GM23338 (cell line): ENCODE measurements at regions not wholly inside any gene's neighbourhood (a gene's known extent, or its start where the extent isn't known, plus 50 kb on each side); places are given as distances from the start of the nearest gene placed in this dataset.

Experiments
- ATAC-seq: fragments of 200-7000 bp; cut with Tn5 transposase; 3 replicates; pipeline ENCODE4 v1.9.1; 2020
- DNase-seq: peaks from one replicate; pipeline ENCODE4 v3.0.0-alpha.2; 2015; ENCODE audit warnings: low spot score
- H2AFZ ChIP-seq: fragments of 200-600 bp; sonication (generic); 2 replicates; pipeline ENCODE4 v1.8.0; 2016; ENCODE audit warnings: antibody characterized with exemption, mild to moderate bottlenecking, moderate library complexity
- H3F3A ChIP-seq: fragments of 200-600 bp; sonication (generic); replicated peaks from 2 replicates; pipeline ENCODE4 v1.8.0; 2017; ENCODE audit warnings: antibody characterized with exemption, mixed run types, low read depth
- H3K27ac ChIP-seq: fragments of 200-600 bp; sonication (generic); 2 replicates; pipeline ENCODE4 v1.6.1; 2016; ENCODE audit warnings: low read depth
- H3K27me3 ChIP-seq: fragments of 200-600 bp; sonication (generic); 2 replicates; pipeline ENCODE4 v1.8.0; 2016; ENCODE audit warnings: mild to moderate bottlenecking, mixed run types, moderate library complexity; ENCODE audit not compliant: insufficient read depth
- H3K36me3 ChIP-seq: fragments of 200-600 bp; sonication (generic); 2 replicates; pipeline ENCODE4 v1.8.0; 2016; ENCODE audit warnings: mild to moderate bottlenecking; ENCODE audit not compliant: insufficient read depth
- H3K4me1 ChIP-seq: fragments of 200-600 bp; sonication (generic); 2 replicates; pipeline ENCODE4 v1.8.0; 2016; ENCODE audit warnings: mild to moderate bottlenecking, moderate library complexity; ENCODE audit not compliant: insufficient read depth
- H3K4me2 ChIP-seq: fragments of 200-600 bp; sonication (generic); 2 replicates; pipeline ENCODE4 v1.7.1; 2017; ENCODE audit warnings: mixed run types
- H3K4me3 ChIP-seq: fragments of 200-600 bp; sonication (generic); 2 replicates; pipeline ENCODE4 v1.6.1; 2016; ENCODE audit warnings: mixed run types
- H3K79me2 ChIP-seq: fragments of 200-600 bp; sonication (generic); replicated peaks from 2 replicates; pipeline ENCODE4 v1.8.0; 2017; ENCODE audit warnings: mild to moderate bottlenecking; ENCODE audit not compliant: insufficient read depth
- H3K9me2 ChIP-seq: fragments of 200-600 bp; sonication (generic); 2 replicates; pipeline ENCODE4 v1.8.0; 2017; ENCODE audit not compliant: insufficient read depth
- H4K20me1 ChIP-seq: fragments of 200-600 bp; sonication (generic); replicated peaks from 2 replicates; pipeline ENCODE4 v1.8.0; 2017; ENCODE audit warnings: mild to moderate bottlenecking; ENCODE audit not compliant: insufficient read depth
- H3K27ac Mint-ChIP-seq: 2 replicates; pipeline ENCODE4 v1.8.0; 2020; ENCODE audit warnings: inconsistent platforms, mild to moderate bottlenecking, moderate library complexity, mixed read lengths
- H3K27me3 Mint-ChIP-seq: 3 replicates; pipeline ENCODE4 v1.8.0; 2022; ENCODE audit warnings: low read depth, mild to moderate bottlenecking, moderate library complexity, mixed read lengths, inconsistent platforms; ENCODE audit not compliant: insufficient read depth, poor library complexity
- H3K36me3 Mint-ChIP-seq: 3 replicates; pipeline ENCODE4 v1.8.0; 2021; ENCODE audit warnings: low read depth, mild to moderate bottlenecking, inconsistent platforms, moderate library complexity, mixed read lengths
- H3K4me1 Mint-ChIP-seq: 3 replicates; pipeline ENCODE4 v1.8.0; 2020; ENCODE audit warnings: mild to moderate bottlenecking, inconsistent platforms, mixed read lengths
- H3K4me3 Mint-ChIP-seq: 3 replicates; pipeline ENCODE4 v1.8.0; 2021; ENCODE audit warnings: moderate library complexity, mild to moderate bottlenecking, inconsistent platforms, mixed read lengths
- H3K9me3 Mint-ChIP-seq: 3 replicates; pipeline ENCODE4 v1.8.0; 2020; ENCODE audit warnings: moderate library complexity, mild to moderate bottlenecking, inconsistent platforms, mixed read lengths
- CREB1 ChIP-seq: fragments of 250-450 bp; sonication (Bioruptor Pico); IDR thresholded peaks from 2 replicates; pipeline ENCODE4 v1.5.0; 2020; ENCODE audit warnings: low read depth, mild to moderate bottlenecking, moderate library complexity
- EZH2 ChIP-seq: fragments of 200-600 bp; sonication (generic); IDR thresholded peaks from one replicate; pipeline ENCODE4 v1.8.0; 2017; ENCODE audit warnings: antibody characterized with exemption, mild to moderate bottlenecking, low read depth; ENCODE audit not compliant: unreplicated experiment
- EZH2phosphoT487 ChIP-seq: fragments of 200-600 bp; sonication (generic); IDR thresholded peaks from one replicate; pipeline ENCODE4 v1.8.1; 2018; ENCODE audit warnings: antibody characterized with exemption; ENCODE audit not compliant: unreplicated experiment
- JUNB ChIP-seq: IDR thresholded peaks from one replicate; pipeline ENCODE4 v1.6.1; 2016; ENCODE audit warnings: antibody characterized with exemption; ENCODE audit not compliant: unreplicated experiment
- NANOG ChIP-seq: IDR thresholded peaks from 2 replicates; pipeline ENCODE4 v1.6.1; 2016; ENCODE audit warnings: antibody characterized with exemption, borderline replicate concordance
- STAT1 ChIP-seq: IDR thresholded peaks from one replicate; pipeline ENCODE4 v1.6.1; 2016; ENCODE audit warnings: antibody characterized with exemption; ENCODE audit not compliant: unreplicated experiment
- ZNF114 ChIP-seq: fragments of 250-450 bp; sonication (Bioruptor Pico); IDR thresholded peaks from 2 replicates; pipeline ENCODE4 v1.5.0; 2020; ENCODE audit warnings: mild to moderate bottlenecking, moderate library complexity
- ZNF331 ChIP-seq: fragments of 250-450 bp; sonication (Bioruptor Pico); IDR thresholded peaks from 2 replicates; pipeline ENCODE4 v1.5.0; 2020; ENCODE audit warnings: low read depth, mild to moderate bottlenecking, moderate library complexity
- TF ChIP-seq, protein P1 (sequence below), 2 experiments: fragments of 200-600 bp in 1 of 2; sonication (generic) in 1 of 2; conservative IDR thresholded peaks; 2 replicates each; pipeline versions ENCODE4 v1.5.1 to v1.6.1; 2016 to 2017; ENCODE audit warnings: antibody characterized with exemption in 2 of 2, low read depth in 2 of 2, mild to moderate bottlenecking in 2 of 2, moderate library complexity in 1 of 2
- TF ChIP-seq, protein P2 (sequence below): fragments of 250-450 bp; sonication (Bioruptor Pico); IDR thresholded peaks from 2 replicates; pipeline ENCODE4 v1.5.0; 2020; ENCODE audit warnings: mild to moderate bottlenecking, moderate library complexity
- TF ChIP-seq, protein P3 (sequence below): IDR thresholded peaks from 2 replicates; pipeline ENCODE4 v1.6.1; 2016; ENCODE audit warnings: antibody characterized with exemption

DNA sequence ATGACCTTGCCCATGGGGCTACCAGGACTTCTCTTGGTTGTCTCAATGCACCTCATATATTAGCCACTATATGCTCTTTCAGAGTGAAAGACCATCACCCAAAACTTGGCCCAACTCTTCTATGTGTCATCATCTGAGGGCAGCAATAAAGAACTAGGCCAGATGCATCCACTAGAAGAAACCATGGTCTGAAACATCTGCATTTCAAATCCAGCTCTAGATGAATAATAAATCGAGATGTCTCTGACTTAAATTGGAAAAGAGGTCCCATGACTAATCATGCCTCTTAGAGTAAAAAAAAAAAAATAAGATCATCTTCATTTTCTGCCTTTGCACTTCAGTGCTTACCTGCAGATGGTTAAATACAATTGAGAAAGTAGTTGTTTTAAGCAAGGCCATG is 397.6 kb upstream of the PITX2 start (continued):
- TF ChIP-seq, protein P1, sequence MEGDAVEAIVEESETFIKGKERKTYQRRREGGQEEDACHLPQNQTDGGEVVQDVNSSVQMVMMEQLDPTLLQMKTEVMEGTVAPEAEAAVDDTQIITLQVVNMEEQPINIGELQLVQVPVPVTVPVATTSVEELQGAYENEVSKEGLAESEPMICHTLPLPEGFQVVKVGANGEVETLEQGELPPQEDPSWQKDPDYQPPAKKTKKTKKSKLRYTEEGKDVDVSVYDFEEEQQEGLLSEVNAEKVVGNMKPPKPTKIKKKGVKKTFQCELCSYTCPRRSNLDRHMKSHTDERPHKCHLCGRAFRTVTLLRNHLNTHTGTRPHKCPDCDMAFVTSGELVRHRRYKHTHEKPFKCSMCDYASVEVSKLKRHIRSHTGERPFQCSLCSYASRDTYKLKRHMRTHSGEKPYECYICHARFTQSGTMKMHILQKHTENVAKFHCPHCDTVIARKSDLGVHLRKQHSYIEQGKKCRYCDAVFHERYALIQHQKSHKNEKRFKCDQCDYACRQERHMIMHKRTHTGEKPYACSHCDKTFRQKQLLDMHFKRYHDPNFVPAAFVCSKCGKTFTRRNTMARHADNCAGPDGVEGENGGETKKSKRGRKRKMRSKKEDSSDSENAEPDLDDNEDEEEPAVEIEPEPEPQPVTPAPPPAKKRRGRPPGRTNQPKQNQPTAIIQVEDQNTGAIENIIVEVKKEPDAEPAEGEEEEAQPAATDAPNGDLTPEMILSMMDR (conservative IDR thresholded peaks at IDR 0.05; ENCODE audit: low read depth in 2 of 2): no peak
- no peak for TF ChIP-seq ZNF114 (CRISPR knock-in tag)
- no peak for TF ChIP-seq JUNB
- TF ChIP-seq STAT1: no peak
- TF ChIP-seq, protein P2, sequence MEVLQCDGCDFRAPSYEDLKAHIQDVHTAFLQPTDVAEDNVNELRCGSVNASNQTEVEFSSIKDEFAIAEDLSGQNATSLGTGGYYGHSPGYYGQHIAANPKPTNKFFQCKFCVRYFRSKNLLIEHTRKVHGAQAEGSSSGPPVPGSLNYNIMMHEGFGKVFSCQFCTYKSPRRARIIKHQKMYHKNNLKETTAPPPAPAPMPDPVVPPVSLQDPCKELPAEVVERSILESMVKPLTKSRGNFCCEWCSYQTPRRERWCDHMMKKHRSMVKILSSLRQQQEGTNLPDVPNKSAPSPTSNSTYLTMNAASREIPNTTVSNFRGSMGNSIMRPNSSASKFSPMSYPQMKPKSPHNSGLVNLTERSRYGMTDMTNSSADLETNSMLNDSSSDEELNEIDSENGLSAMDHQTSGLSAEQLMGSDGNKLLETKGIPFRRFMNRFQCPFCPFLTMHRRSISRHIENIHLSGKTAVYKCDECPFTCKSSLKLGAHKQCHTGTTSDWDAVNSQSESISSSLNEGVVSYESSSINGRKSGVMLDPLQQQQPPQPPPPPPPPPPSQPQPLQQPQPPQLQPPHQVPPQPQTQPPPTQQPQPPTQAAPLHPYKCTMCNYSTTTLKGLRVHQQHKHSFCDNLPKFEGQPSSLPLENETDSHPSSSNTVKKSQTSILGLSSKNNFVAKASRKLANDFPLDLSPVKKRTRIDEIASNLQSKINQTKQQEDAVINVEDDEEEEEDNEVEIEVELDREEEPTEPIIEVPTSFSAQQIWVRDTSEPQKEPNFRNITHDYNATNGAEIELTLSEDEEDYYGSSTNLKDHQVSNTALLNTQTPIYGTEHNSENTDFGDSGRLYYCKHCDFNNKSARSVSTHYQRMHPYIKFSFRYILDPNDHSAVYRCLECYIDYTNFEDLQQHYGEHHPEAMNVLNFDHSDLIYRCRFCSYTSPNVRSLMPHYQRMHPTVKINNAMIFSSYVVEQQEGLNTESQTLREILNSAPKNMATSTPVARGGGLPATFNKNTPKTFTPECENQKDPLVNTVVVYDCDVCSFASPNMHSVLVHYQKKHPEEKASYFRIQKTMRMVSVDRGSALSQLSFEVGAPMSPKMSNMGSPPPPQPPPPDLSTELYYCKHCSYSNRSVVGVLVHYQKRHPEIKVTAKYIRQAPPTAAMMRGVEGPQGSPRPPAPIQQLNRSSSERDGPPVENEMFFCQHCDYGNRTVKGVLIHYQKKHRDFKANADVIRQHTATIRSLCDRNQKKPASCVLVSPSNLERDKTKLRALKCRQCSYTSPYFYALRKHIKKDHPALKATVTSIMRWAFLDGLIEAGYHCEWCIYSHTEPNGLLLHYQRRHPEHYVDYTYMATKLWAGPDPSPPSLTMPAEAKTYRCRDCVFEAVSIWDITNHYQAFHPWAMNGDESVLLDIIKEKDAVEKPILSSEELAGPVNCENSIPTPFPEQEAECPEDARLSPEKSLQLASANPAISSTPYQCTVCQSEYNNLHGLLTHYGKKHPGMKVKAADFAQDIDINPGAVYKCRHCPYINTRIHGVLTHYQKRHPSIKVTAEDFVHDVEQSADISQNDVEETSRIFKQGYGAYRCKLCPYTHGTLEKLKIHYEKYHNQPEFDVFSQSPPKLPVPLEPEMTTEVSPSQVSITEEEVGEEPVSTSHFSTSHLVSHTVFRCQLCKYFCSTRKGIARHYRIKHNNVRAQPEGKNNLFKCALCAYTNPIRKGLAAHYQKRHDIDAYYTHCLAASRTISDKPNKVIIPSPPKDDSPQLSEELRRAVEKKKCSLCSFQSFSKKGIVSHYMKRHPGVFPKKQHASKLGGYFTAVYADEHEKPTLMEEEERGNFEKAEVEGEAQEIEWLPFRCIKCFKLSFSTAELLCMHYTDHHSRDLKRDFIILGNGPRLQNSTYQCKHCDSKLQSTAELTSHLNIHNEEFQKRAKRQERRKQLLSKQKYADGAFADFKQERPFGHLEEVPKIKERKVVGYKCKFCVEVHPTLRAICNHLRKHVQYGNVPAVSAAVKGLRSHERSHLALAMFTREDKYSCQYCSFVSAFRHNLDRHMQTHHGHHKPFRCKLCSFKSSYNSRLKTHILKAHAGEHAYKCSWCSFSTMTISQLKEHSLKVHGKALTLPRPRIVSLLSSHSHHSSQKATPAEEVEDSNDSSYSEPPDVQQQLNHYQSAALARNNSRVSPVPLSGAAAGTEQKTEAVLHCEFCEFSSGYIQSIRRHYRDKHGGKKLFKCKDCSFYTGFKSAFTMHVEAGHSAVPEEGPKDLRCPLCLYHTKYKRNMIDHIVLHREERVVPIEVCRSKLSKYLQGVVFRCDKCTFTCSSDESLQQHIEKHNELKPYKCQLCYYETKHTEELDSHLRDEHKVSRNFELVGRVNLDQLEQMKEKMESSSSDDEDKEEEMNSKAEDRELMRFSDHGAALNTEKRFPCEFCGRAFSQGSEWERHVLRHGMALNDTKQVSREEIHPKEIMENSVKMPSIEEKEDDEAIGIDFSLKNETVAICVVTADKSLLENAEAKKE (CRISPR knock-in tag): no peak
- no peak for TF ChIP-seq EZH2

DNA sequence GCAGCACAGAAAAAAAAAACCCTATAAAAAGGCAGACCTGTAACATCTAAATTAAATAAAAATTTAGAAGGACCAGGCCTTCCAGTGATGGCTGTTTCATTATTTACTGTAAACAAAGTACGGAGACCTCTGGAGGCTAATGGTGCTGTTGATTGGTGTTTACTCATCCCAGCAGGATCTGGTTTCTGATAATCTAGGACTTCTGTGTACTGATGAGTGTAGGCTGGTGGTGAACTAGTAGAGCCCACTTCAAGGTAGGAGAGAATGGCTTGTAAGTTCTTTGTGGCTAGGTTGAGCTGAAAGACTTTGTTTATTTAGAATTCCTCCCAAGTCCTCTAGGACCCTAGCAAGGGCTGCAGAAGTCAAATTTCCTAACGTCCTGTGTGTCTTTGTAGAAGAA is 398.1 kb upstream of the PITX2 start:
- H3K9me3 Mint-ChIP-seq: no peaks in the 10 kb centered on the region
- no peak for DNase-seq
- peaks cover 1% of the 10 kb centered on the region for H3K27me3 Mint-ChIP-seq
- ATAC-seq: no peak
- Histone ChIP-seq H3F3A (no peaks in the 10 kb centered on the region), H3K27ac (no peak overlapping the region), H3K4me2 (no peak overlapping the region), H2AFZ (no peak overlapping the region), H3K27me3 (no peaks in the 10 kb centered on the region), H3K9me2 (no peaks in the 10 kb centered on the region), H3K79me2 (no peaks in the 10 kb centered on the region), H3K36me3 (no peaks in the 10 kb centered on the region), H4K20me1 (no peaks in the 10 kb centered on the region), H3K4me1 (no peaks in the 10 kb centered on the region), H3K4me3 (no peak overlapping the region)
- H3K4me1 Mint-ChIP-seq: peaks cover 3% of the 10 kb centered on the region; the same call in 2 of the 3 replicates
- no peak overlapping the region for H3K27ac Mint-ChIP-seq
- no peak for TF ChIP-seq EZH2
- TF ChIP-seq NANOG: no peak
- TF ChIP-seq ZNF114 (CRISPR knock-in tag): no peak
- TF ChIP-seq, protein P1 (conservative IDR thresholded peaks at IDR 0.05; ENCODE audit: low read depth in 2 of 2): no peak
- TF ChIP-seq, protein P3, sequence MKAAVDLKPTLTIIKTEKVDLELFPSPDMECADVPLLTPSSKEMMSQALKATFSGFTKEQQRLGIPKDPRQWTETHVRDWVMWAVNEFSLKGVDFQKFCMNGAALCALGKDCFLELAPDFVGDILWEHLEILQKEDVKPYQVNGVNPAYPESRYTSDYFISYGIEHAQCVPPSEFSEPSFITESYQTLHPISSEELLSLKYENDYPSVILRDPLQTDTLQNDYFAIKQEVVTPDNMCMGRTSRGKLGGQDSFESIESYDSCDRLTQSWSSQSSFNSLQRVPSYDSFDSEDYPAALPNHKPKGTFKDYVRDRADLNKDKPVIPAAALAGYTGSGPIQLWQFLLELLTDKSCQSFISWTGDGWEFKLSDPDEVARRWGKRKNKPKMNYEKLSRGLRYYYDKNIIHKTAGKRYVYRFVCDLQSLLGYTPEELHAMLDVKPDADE: no peak
- TF ChIP-seq JUNB: no peak
- TF ChIP-seq CREB1 (CRISPR knock-in tag): no peak
- no peak for TF ChIP-seq EZH2phosphoT487
- TF ChIP-seq STAT1: no peak
- no peak for TF ChIP-seq ZNF331 (CRISPR knock-in tag)
- no peak overlapping the region for H3K4me3 Mint-ChIP-seq
- H3K36me3 Mint-ChIP-seq: no peaks in the 10 kb centered on the region
